A549 (cell line): ENCODE measurements at regions not wholly inside any gene's neighbourhood (a gene's known extent, or its start where the extent isn't known, plus 50 kb on each side); places are given as distances from the start of the nearest gene placed in this dataset.

Source experiments
- ATAC-seq, 2 experiments: fragments of 200-7000 bp in 1 of 2; fragments of >200 bp in 1 of 2; cut with Nextera tagmentation in 1 of 2; cut with Tn5 transposase in 1 of 2; 3 replicates each; pipeline versions ENCODE4 v1.8.0 to v1.9.1; 2018 to 2020; ENCODE audit warnings: mild to moderate bottlenecking in 1 of 2, moderate library complexity in 1 of 2
- CTCF ChIA-PET: fragments of 300-600 bp; sonication (Branson Sonifier 250); formaldehyde crosslinking; extraction: SDS; loops from one replicate; lab custom pipeline; 2021; ENCODE audit warnings: antibody characterized with exemption, inconsistent platforms; lab: Yijun Ruan, JAX
- POLR2A ChIA-PET: fragments of 350-600 bp; formaldehyde crosslinking; extraction: SDS; loops from one replicate; lab custom pipeline; 2021; ENCODE audit warnings: antibody characterized with exemption, inconsistent platforms; lab: Yijun Ruan, JAX
- DNase-seq, 2 experiments: peaks; one replicate each; pipeline versions ENCODE4 v3.0.0 to v3.0.0-alpha.2; 2011 to 2016; ENCODE audit warnings: low read depth in 1 of 2, low spot score in 1 of 2
- FAIRE-seq: peaks from 2 replicates; lab custom pipeline; 2011; peaks lifted over from hg19 to GRCh38; lab: Jason Lieb, UNC
- H3K27ac ChIP-seq, 2 experiments: fragments of >200 bp; sonication (Bioruptor Twin); formaldehyde crosslinking; 3 replicates each; pipeline ENCODE4 v1.5.1; 2016 to 2017
- H3K4me1 ChIP-seq: fragments of >200 bp; sonication (Bioruptor Twin); formaldehyde crosslinking; 3 replicates; pipeline ENCODE4 v1.6.1; 2016
- H3K4me2 ChIP-seq: fragments of >200 bp; sonication (Bioruptor Twin); formaldehyde crosslinking; 3 replicates; pipeline ENCODE4 v1.6.1; 2016
- H3K4me3 ChIP-seq: fragments of >200 bp; sonication (Bioruptor Twin); formaldehyde crosslinking; 3 replicates; pipeline ENCODE4 v1.5.1; 2016
- H3K9me3 ChIP-seq: fragments of >200 bp; sonication (Bioruptor Twin); formaldehyde crosslinking; 3 replicates; pipeline ENCODE4 v1.6.1; 2016
- ATOH8 ChIP-seq: fragments of 250-450 bp; sonication (Bioruptor Pico); IDR thresholded peaks from 2 replicates; pipeline ENCODE4 v1.5.0; 2020; ENCODE audit warnings: low read depth, mild to moderate bottlenecking, moderate library complexity
- BHLHE40 ChIP-seq: IDR thresholded peaks from 2 replicates; pipeline ENCODE4 v1.6.1; 2012; ENCODE audit warnings: low read depth, low read length, inconsistent platforms
- CBX8 ChIP-seq: fragments of 200-600 bp; sonication (generic); IDR thresholded peaks from 2 replicates; pipeline ENCODE4 v1.6.1; 2016
- CHD2 ChIP-seq: fragments of 150-350 bp; IDR thresholded peaks from 2 replicates; pipeline ENCODE4 v1.6.1; 2014; ENCODE audit warnings: low read length; ENCODE audit not compliant: partially characterized antibody
- CHD4 ChIP-seq: fragments of 200-600 bp; sonication (generic); IDR thresholded peaks from 2 replicates; pipeline ENCODE4 v1.6.1; 2016; ENCODE audit warnings: antibody characterized with exemption, mild to moderate bottlenecking, borderline replicate concordance
- EHF ChIP-seq: fragments of 250-450 bp; sonication (Bioruptor Pico); IDR thresholded peaks from 2 replicates; pipeline ENCODE4 v1.5.0; 2020; ENCODE audit warnings: mild to moderate bottlenecking
- EP300 ChIP-seq, 2 experiments: fragments of >200 bp; sonication (Bioruptor Twin); formaldehyde crosslinking; IDR thresholded peaks; 2 replicates in 1 of 2; 3 replicates in 1 of 2; pipeline ENCODE4 v1.6.1; 2016 to 2017
- ESRRA ChIP-seq: fragments of 150-350 bp; IDR thresholded peaks from 2 replicates; pipeline ENCODE4 v1.6.1; 2014; ENCODE audit warnings: mild to moderate bottlenecking, low read length, borderline replicate concordance
- FOSB ChIP-seq: fragments of 250-450 bp; sonication (Bioruptor Pico); IDR thresholded peaks from 2 replicates; pipeline ENCODE4 v1.5.0; 2020; ENCODE audit warnings: mild to moderate bottlenecking, moderate library complexity
- HDAC2 ChIP-seq: fragments of 200-600 bp; sonication (generic); IDR thresholded peaks from 2 replicates; pipeline ENCODE4 v1.6.1; 2016
- HEYL ChIP-seq: fragments of 250-450 bp; sonication (Bioruptor Pico); IDR thresholded peaks from 2 replicates; pipeline ENCODE4 v1.8.0; 2021; ENCODE audit warnings: mild to moderate bottlenecking, moderate library complexity
- HOXA7 ChIP-seq: fragments of 250-450 bp; sonication (Bioruptor Pico); IDR thresholded peaks from 2 replicates; pipeline ENCODE4 v1.5.0; 2020; ENCODE audit warnings: mild to moderate bottlenecking, moderate library complexity
- JUN ChIP-seq, 2 experiments: fragments of >200 bp; sonication (Bioruptor Twin); formaldehyde crosslinking; IDR thresholded peaks; 2 replicates in 1 of 2; 3 replicates in 1 of 2; pipeline ENCODE4 v1.6.1; 2016 to 2017
- KDM1A ChIP-seq: fragments of 200-600 bp; sonication (generic); IDR thresholded peaks from 2 replicates; pipeline ENCODE4 v1.6.1; 2016; ENCODE audit warnings: low read depth, mild to moderate bottlenecking
- KDM5A ChIP-seq: fragments of 200-600 bp; sonication (generic); IDR thresholded peaks from 2 replicates; pipeline ENCODE4 v1.6.1; 2016; ENCODE audit warnings: antibody characterized with exemption, mild to moderate bottlenecking
- MAFK ChIP-seq: fragments of 450-650 bp; IDR thresholded peaks from 2 replicates; pipeline ENCODE4 v1.6.1; 2014; ENCODE audit not compliant: partially characterized antibody
- MAZ ChIP-seq: fragments of 150-350 bp; IDR thresholded peaks from 2 replicates; pipeline ENCODE4 v1.6.1; 2014; ENCODE audit warnings: antibody characterized with exemption, low read depth, low read length, borderline replicate concordance
- MYC ChIP-seq: IDR thresholded peaks from 2 replicates; pipeline ENCODE4 v1.6.1; 2012; ENCODE audit warnings: mild to moderate bottlenecking, inconsistent platforms, low read length, improper control_type of control experiment, borderline replicate concordance
- NPAS2 ChIP-seq: fragments of 250-450 bp; sonication (Bioruptor Pico); IDR thresholded peaks from 2 replicates; pipeline ENCODE4 v1.8.0; 2022; ENCODE audit warnings: mild to moderate bottlenecking, moderate library complexity, borderline replicate concordance
- NR3C1 ChIP-seq: fragments of >200 bp; sonication (Bioruptor Twin); formaldehyde crosslinking; IDR thresholded peaks from 3 replicates; pipeline ENCODE4 v1.6.1; 2017
- RNF2 ChIP-seq: fragments of 200-600 bp; sonication (generic); IDR thresholded peaks from 2 replicates; pipeline ENCODE4 v1.6.1; 2016; ENCODE audit warnings: low read depth, mild to moderate bottlenecking, antibody characterized with exemption, moderate library complexity, borderline replicate concordance
- SMC3 ChIP-seq: fragments of >200 bp; sonication (Bioruptor Twin); formaldehyde crosslinking; IDR thresholded peaks from 3 replicates; pipeline ENCODE4 v1.6.1; 2018; ENCODE audit warnings: inconsistent platforms
- SREBF2 ChIP-seq: fragments of 450-650 bp; IDR thresholded peaks from 2 replicates; pipeline ENCODE4 v1.6.1; 2014; ENCODE audit warnings: mild to moderate bottlenecking, moderate library complexity
- TFCP2L1 ChIP-seq: fragments of 250-450 bp; sonication (Bioruptor Pico); IDR thresholded peaks from 2 replicates; pipeline ENCODE4 v1.5.0; 2021; ENCODE audit warnings: mild to moderate bottlenecking
- ZC3H11A ChIP-seq: fragments of 450-650 bp; IDR thresholded peaks from 2 replicates; pipeline ENCODE4 v1.6.1; 2014; ENCODE audit warnings: antibody characterized with exemption, mild to moderate bottlenecking
- ZSCAN20 ChIP-seq: fragments of 250-450 bp; sonication (Bioruptor Pico); IDR thresholded peaks from 2 replicates; pipeline ENCODE4 v1.8.0; 2022; ENCODE audit warnings: mild to moderate bottlenecking, moderate library complexity
- WGBS: methylation state at CpG from one replicate; pipeline ENCODE4 v1.1.6; 2017; ENCODE audit errors: missing lambda C conversion rate; 5-methylcytosine and 5-hydroxymethylcytosine counted together
- TF ChIP-seq, protein P1 (sequence below): fragments of >200 bp; sonication (Bioruptor Twin); formaldehyde crosslinking; IDR thresholded peaks from 2 replicates; pipeline ENCODE4 v1.6.1; 2016
- TF ChIP-seq, protein P2 (sequence below): fragments of 150-350 bp; IDR thresholded peaks from 2 replicates; pipeline ENCODE4 v1.6.1; 2014; ENCODE audit warnings: low read depth, mild to moderate bottlenecking, low read length

DNA sequence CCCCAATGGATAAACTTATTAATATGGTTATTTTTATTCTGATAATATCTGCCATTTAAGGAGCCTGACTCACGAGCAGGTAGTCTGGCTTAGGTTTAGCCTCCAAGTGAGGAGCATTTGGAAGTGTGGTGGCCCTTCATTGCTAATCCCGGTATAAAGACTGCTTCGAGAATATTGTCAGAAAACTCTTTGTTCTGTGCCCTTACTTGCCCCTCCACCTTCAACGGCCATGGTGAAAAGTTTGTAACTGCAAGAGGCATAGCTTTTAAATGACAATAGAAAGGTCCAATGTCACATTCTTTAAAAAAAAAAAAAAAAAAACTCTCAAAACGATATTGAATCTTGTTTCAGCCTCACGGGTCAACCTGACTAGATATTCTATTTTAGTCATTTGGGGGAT, 157.4 kb upstream of the PROX1 start:
- CTCF ChIA-PET, result no interaction called here
- WGBS, result 12% methylated on average over 6 of the region's 6 CpGs
- no peak overlapping the region for H3K4me2 ChIP-seq
- ATAC-seq, result no peak
- TF ChIP-seq JUN (IDR thresholded peaks at IDR 0.05) (no peak), EHF (CRISPR knock-in tag) (no peak), HOXA7 (CRISPR knock-in tag) (no peak), NR3C1 (no peak), CHD2 (no peak), TFCP2L1 (CRISPR knock-in tag) (no peak), CHD4 (no peak), ESRRA (no peak), KDM5A (no peak), MAFK (no peak), CBX8 (no peak), SMC3 (no peak), RNF2 (no peak), KDM1A (no peak), MAZ (no peak), EP300 (IDR thresholded peaks at IDR 0.05) (no peak), NPAS2 (CRISPR knock-in tag) (no peak), BHLHE40 (no peak)
- TF ChIP-seq, protein P1, sequence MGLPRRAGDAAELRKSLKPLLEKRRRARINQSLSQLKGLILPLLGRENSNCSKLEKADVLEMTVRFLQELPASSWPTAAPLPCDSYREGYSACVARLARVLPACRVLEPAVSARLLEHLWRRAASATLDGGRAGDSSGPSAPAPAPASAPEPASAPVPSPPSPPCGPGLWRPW, result no peak
- DNase-seq, result no peak
- FAIRE-seq, result no peak
- no peak overlapping the region for H3K4me3 ChIP-seq
- H3K27ac ChIP-seq, result no peak overlapping the region
- POLR2A ChIA-PET, result no interaction called here
- no peaks in the 10 kb centered on the region for H3K9me3 ChIP-seq
- H3K4me1 ChIP-seq, result no peaks in the 10 kb centered on the region

DNA sequence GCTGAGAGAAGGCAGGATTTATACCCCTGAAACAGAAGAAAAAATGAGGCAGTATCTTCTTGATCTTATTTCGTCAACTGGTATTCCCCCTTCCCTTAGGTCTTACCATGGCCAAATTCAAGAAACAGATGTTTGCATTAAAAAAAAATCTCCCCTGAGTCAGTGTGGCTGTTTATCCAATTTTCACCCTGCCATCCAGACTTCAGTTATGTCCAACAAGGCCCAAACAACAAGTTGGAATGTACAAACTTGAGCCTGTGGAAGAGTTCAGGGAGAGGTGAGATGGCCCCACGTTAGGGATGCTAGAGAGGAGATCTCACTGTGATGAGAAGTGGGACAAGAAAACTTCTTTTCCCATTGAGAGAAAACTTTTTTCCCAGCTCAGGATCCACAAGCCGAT, 147.2 kb upstream of the PROX1 start:
- Histone ChIP-seq H3K4me2 (no peak overlapping the region), H3K4me1 (no peaks in the 10 kb centered on the region), H3K4me3 (no peak overlapping the region), H3K9me3 (no peaks in the 10 kb centered on the region), H3K27ac (no peak overlapping the region)
- no peak for ATAC-seq
- no peak for FAIRE-seq
- CTCF ChIA-PET, result no interaction called here
- TF ChIP-seq HOXA7 (CRISPR knock-in tag) (no peak), FOSB (CRISPR knock-in tag) (no peak), ZC3H11A (no peak), SREBF2 (no peak), MAFK (no peak), NR3C1 (no peak), CBX8 (no peak), TFCP2L1 (CRISPR knock-in tag) (no peak), HDAC2 (no peak)
- POLR2A ChIA-PET, result no interaction called here
- 0% methylated on average over 3 of the region's 3 CpGs for WGBS
- no peak for DNase-seq

GRCh38 chr1:213844632-213845031, 143.1 kb upstream of the PROX1 start:
- FAIRE-seq, result no peak
- POLR2A ChIA-PET, result no interaction called here

More at GRCh38 chr1:213844632-213845031, 143.1 kb upstream of the PROX1 start:
- Histone ChIP-seq H3K4me3 (no peak overlapping the region), H3K4me2 (no peak overlapping the region), H3K4me1 (no peaks in the 10 kb centered on the region), H3K9me3 (no peaks in the 10 kb centered on the region), H3K27ac (no peak overlapping the region)
- no peak for DNase-seq
- ATAC-seq, result no peak
- 0% methylated on average over 2 of the region's 2 CpGs for WGBS
- TF ChIP-seq ATOH8 (no peak), MYC (no peak), HEYL (CRISPR knock-in tag) (no peak), HOXA7 (CRISPR knock-in tag) (no peak), KDM1A (no peak), ZSCAN20 (CRISPR knock-in tag) (no peak)
- TF ChIP-seq, protein P2, sequence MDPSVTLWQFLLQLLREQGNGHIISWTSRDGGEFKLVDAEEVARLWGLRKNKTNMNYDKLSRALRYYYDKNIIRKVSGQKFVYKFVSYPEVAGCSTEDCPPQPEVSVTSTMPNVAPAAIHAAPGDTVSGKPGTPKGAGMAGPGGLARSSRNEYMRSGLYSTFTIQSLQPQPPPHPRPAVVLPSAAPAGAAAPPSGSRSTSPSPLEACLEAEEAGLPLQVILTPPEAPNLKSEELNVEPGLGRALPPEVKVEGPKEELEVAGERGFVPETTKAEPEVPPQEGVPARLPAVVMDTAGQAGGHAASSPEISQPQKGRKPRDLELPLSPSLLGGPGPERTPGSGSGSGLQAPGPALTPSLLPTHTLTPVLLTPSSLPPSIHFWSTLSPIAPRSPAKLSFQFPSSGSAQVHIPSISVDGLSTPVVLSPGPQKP, result no peak
- CTCF ChIA-PET, result interaction anchor here (0.8 to 1.0 kb wide), 2 partner anchors 249 to 380 kb away, joined by 4 to 5 read pairs; no protein-coding TSS in a partner anchor
